ENCODE measurements at regions not wholly inside any gene's neighbourhood (a gene's known extent, or its start where the extent isn't known, plus 50 kb on each side); places are given as distances from the start of the nearest gene placed in this dataset.

- Histone ChIP-seq H3K4me1 (ENCODE audit: control insufficient read depth, extremely low read depth, insufficient read depth, low read length) (no peaks in the 10 kb centered on the region), H4K20me1 (ENCODE audit: control insufficient read depth, extremely low read depth, insufficient read depth, low read length) (no peaks in the 10 kb centered on the region), H3K9me1 (ENCODE audit: control insufficient read depth, extremely low read depth, insufficient read depth, low read length) (no peaks in the 10 kb centered on the region), H2AFZ (ENCODE audit: control insufficient read depth, low read length) (no peak overlapping the region), H3K27ac (ENCODE audit: control insufficient read depth, insufficient read depth, low read length) (no peak overlapping the region), H3K36me3 (ENCODE audit: control insufficient read depth in 2 of 2, extremely low read depth in 1 of 2, insufficient read depth in 2 of 2, low read length in 2 of 2) (no peaks in the 10 kb centered on the region), H3K9ac (ENCODE audit: control insufficient read depth, extremely low read depth, insufficient read depth, low read length) (no peak overlapping the region), H3K79me2 (ENCODE audit: control insufficient read depth, insufficient read depth, low read length) (no peaks in the 10 kb centered on the region), H3K4me3 (ENCODE audit: control insufficient read depth in 2 of 3, extremely low read depth in 1 of 3, insufficient read depth in 2 of 3, low read depth in 1 of 3, low read length in 3 of 3) (no peak overlapping the region), H3K9me3 (ENCODE audit: control insufficient read depth, low read depth, low read length) (peaks cover 2% of the 10 kb centered on the region), H3K4me2 (ENCODE audit: control insufficient read depth, extremely low read depth, insufficient read depth, low read depth, low read length) (no peak overlapping the region), H3K27me3 (ENCODE audit: control insufficient read depth, extremely low read depth, insufficient read depth, low read length) (no peaks in the 10 kb centered on the region)
- no peak for TF ChIP-seq EZH2 (IDR thresholded peaks at IDR 0.05; ENCODE audit: low read length)
- dilution Hi-C loops (cut with MboI; ENCODE audit: extremely low pct_ligation_motif_present, low sequenced_read_pairs), result no loop called here
- FAIRE-seq (no peak), DNase-seq (ENCODE audit: low read depth, low spot score) (no peak)
Observed at GRCh38 chr7:10677211-10677610, 296.5 kb upstream of the PHF14 start.

DNA sequence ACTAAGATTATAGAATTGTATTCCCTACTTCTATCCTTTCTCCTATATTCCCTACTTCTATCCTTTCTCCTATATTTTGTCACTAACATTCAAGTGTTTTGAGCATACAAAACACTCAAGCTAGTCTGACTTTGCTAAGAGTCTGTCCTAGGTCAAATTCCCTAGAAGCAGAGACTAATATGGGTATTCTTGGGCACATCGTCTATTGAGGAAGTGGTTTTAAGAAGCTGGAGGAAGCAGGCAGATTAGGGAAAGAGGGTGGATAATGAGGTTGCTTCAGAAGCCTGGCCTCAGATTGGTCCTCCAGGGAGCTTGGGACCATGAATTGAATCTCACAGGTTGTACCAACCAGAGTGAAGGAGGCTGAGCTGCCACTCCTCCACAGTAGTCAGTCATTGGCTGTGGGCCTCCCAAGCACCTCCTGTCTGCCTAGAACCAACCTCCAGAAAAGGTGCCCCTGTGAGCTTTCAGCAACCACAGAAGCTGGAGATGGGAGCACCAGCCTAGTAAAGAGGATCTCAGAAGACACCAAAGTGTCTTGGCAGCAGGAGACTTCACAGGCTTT lies 295.9 kb upstream of the PHF14 start:
- Histone ChIP-seq H3K4me1 (ENCODE audit: control insufficient read depth, extremely low read depth, insufficient read depth, low read length) (no peaks in the 10 kb centered on the region), H3K27me3 (ENCODE audit: control insufficient read depth, extremely low read depth, insufficient read depth, low read length) (no peaks in the 10 kb centered on the region), H3K79me2 (ENCODE audit: control insufficient read depth, insufficient read depth, low read length) (no peaks in the 10 kb centered on the region), H3K9me3 (ENCODE audit: control insufficient read depth, low read depth, low read length) (no peaks in the 10 kb centered on the region), H3K9me1 (ENCODE audit: control insufficient read depth, extremely low read depth, insufficient read depth, low read length) (no peaks in the 10 kb centered on the region), H3K4me2 (ENCODE audit: control insufficient read depth, extremely low read depth, insufficient read depth, low read depth, low read length) (no peak overlapping the region), H3K4me3 (ENCODE audit: control insufficient read depth in 2 of 3, extremely low read depth in 1 of 3, insufficient read depth in 2 of 3, low read depth in 1 of 3, low read length in 3 of 3) (no peak overlapping the region), H3K27ac (ENCODE audit: control insufficient read depth, insufficient read depth, low read length) (no peak overlapping the region), H3K9ac (ENCODE audit: control insufficient read depth, extremely low read depth, insufficient read depth, low read length) (no peak overlapping the region), H4K20me1 (ENCODE audit: control insufficient read depth, extremely low read depth, insufficient read depth, low read length) (no peaks in the 10 kb centered on the region), H2AFZ (ENCODE audit: control insufficient read depth, low read length) (no peak overlapping the region), H3K36me3 (ENCODE audit: control insufficient read depth in 2 of 2, extremely low read depth in 1 of 2, insufficient read depth in 2 of 2, low read length in 2 of 2) (no peaks in the 10 kb centered on the region)
- DNase-seq (ENCODE audit: low read depth, low spot score) (no peak), FAIRE-seq (no peak)
- TF ChIP-seq EZH2 (IDR thresholded peaks at IDR 0.05; ENCODE audit: low read length), result no peak
- TF ChIP-seq, protein P1, sequence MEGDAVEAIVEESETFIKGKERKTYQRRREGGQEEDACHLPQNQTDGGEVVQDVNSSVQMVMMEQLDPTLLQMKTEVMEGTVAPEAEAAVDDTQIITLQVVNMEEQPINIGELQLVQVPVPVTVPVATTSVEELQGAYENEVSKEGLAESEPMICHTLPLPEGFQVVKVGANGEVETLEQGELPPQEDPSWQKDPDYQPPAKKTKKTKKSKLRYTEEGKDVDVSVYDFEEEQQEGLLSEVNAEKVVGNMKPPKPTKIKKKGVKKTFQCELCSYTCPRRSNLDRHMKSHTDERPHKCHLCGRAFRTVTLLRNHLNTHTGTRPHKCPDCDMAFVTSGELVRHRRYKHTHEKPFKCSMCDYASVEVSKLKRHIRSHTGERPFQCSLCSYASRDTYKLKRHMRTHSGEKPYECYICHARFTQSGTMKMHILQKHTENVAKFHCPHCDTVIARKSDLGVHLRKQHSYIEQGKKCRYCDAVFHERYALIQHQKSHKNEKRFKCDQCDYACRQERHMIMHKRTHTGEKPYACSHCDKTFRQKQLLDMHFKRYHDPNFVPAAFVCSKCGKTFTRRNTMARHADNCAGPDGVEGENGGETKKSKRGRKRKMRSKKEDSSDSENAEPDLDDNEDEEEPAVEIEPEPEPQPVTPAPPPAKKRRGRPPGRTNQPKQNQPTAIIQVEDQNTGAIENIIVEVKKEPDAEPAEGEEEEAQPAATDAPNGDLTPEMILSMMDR (optimal IDR thresholded peaks at IDR 0.05 in 1 of 3, IDR thresholded peaks at IDR 0.05 in 1 of 3, conservative IDR thresholded peaks at IDR 0.05 in 1 of 3; ENCODE audit: extremely low read depth in 1 of 3, insufficient read depth in 2 of 3, low read length in 3 of 3), result no peak
- dilution Hi-C loops (cut with MboI; ENCODE audit: extremely low pct_ligation_motif_present, low sequenced_read_pairs), result no loop called here

- Histone ChIP-seq H3K27ac (ENCODE audit: control insufficient read depth, insufficient read depth, low read length) (no peak overlapping the region), H3K4me1 (ENCODE audit: control insufficient read depth, extremely low read depth, insufficient read depth, low read length) (no peaks in the 10 kb centered on the region), H2AFZ (ENCODE audit: control insufficient read depth, low read length) (no peak overlapping the region), H3K4me2 (ENCODE audit: control insufficient read depth, extremely low read depth, insufficient read depth, low read depth, low read length) (no peak overlapping the region), H3K9me3 (ENCODE audit: control insufficient read depth, low read depth, low read length) (no peaks in the 10 kb centered on the region), H3K79me2 (ENCODE audit: control insufficient read depth, insufficient read depth, low read length) (no peaks in the 10 kb centered on the region), H3K9me1 (ENCODE audit: control insufficient read depth, extremely low read depth, insufficient read depth, low read length) (no peaks in the 10 kb centered on the region), H3K4me3 (ENCODE audit: control insufficient read depth in 2 of 3, extremely low read depth in 1 of 3, insufficient read depth in 2 of 3, low read depth in 1 of 3, low read length in 3 of 3) (no peak overlapping the region), H4K20me1 (ENCODE audit: control insufficient read depth, extremely low read depth, insufficient read depth, low read length) (no peaks in the 10 kb centered on the region), H3K27me3 (ENCODE audit: control insufficient read depth, extremely low read depth, insufficient read depth, low read length) (no peaks in the 10 kb centered on the region), H3K9ac (ENCODE audit: control insufficient read depth, extremely low read depth, insufficient read depth, low read length) (no peak overlapping the region), H3K36me3 (ENCODE audit: control insufficient read depth in 2 of 2, extremely low read depth in 1 of 2, insufficient read depth in 2 of 2, low read length in 2 of 2) (no peaks in the 10 kb centered on the region)
- no peak for TF ChIP-seq EZH2 (IDR thresholded peaks at IDR 0.05; ENCODE audit: low read length)
- TF ChIP-seq, protein P1 (optimal IDR thresholded peaks at IDR 0.05 in 1 of 3, IDR thresholded peaks at IDR 0.05 in 1 of 3, conservative IDR thresholded peaks at IDR 0.05 in 1 of 3; ENCODE audit: extremely low read depth in 1 of 3, insufficient read depth in 2 of 3, low read length in 3 of 3), result no peak
- DNase-seq (ENCODE audit: low read depth, low spot score) (no peak), FAIRE-seq (no peak)
- dilution Hi-C loops (cut with MboI; ENCODE audit: extremely low pct_ligation_motif_present, low sequenced_read_pairs), result no loop called here
Observed at GRCh38 chr7:10684606-10685005, 289.1 kb upstream of the PHF14 start.

All from keratinocyte (primary cell).